ENCODE measurements at regions not wholly inside any gene's neighbourhood (a gene's known extent, or its start where the extent isn't known, plus 50 kb on each side); places are given as distances from the start of the nearest gene placed in this dataset.
"Not testable (repeated sequence)": the region's sequence is repeated elsewhere in the genome, so short reads cannot be mapped to it uniquely, and the experiment has no call there.

GRCh38 chr12:78371284-78371683, 493.3 kb upstream of the SYT1 start:
- Histone ChIP-seq H3K4me3 (ENCODE audit: low read length) (no peak overlapping the region), H3K27me3 (ENCODE audit: control insufficient read depth, insufficient read depth, low read length, poor library complexity, severe bottlenecking) (no peaks in the 10 kb centered on the region), H3K9me3 (ENCODE audit: control insufficient read depth, low read length) (no peaks in the 10 kb centered on the region), H3K27ac (ENCODE audit: low read depth, low read length) (no peak overlapping the region), H3K36me3 (ENCODE audit: control insufficient read depth, insufficient read depth, low read length) (no peaks in the 10 kb centered on the region), H3K4me1 (ENCODE audit: control insufficient read depth, insufficient read depth, low read length) (no peaks in the 10 kb centered on the region), H3K9ac (ENCODE audit: extremely low read depth, low read length, poor library complexity, severe bottlenecking) (no peak overlapping the region)
- peaks cover 13% of the 10 kb centered on the region for H3K4me1 Mint-ChIP-seq
- H3K27me3 Mint-ChIP-seq (ENCODE audit: insufficient read depth): no peaks in the 10 kb centered on the region
- WGBS, 2 experiments (ENCODE audit: insufficient coverage in 1 of 2, insufficient read length in 1 of 2): 89 to 92% methylated on average over 3 of the region's 3 CpGs
- H3K9me3 Mint-ChIP-seq: no peaks in the 10 kb centered on the region
- no peak for TF ChIP-seq CTCF (conservative IDR thresholded peaks at IDR 0.05)
- H3K27ac Mint-ChIP-seq: no peak overlapping the region
- H3K4me3 Mint-ChIP-seq: no peak overlapping the region
- no peak for DNase-seq
- H3K36me3 Mint-ChIP-seq (ENCODE audit: low read depth): no peaks in the 10 kb centered on the region

GRCh38 chr12:78375461-78375860, 489.1 kb upstream of the SYT1 start:
- no peak overlapping the region for H3K4me3 Mint-ChIP-seq
- H3K27ac Mint-ChIP-seq: no peak overlapping the region
- H3K4me1 ChIP-seq (ENCODE audit: control insufficient read depth, insufficient read depth, low read length): no peaks in the 10 kb centered on the region
- H3K27ac ChIP-seq (ENCODE audit: low read depth, low read length): no peak overlapping the region
- H3K4me3 ChIP-seq (ENCODE audit: low read length): no peak overlapping the region
- H3K9ac ChIP-seq (ENCODE audit: extremely low read depth, low read length, poor library complexity, severe bottlenecking): no peak overlapping the region
- WGBS, 2 experiments (ENCODE audit: insufficient coverage in 1 of 2, insufficient read length in 1 of 2): 100% methylated on average over 1 of the region's 1 CpG; no CpG with 5 or more reads in 1 of the 2 experiments
- H3K4me1 Mint-ChIP-seq: peaks cover 10% of the 10 kb centered on the region
- H3K36me3 ChIP-seq (ENCODE audit: control insufficient read depth, insufficient read depth, low read length): no peaks in the 10 kb centered on the region
- H3K9me3 Mint-ChIP-seq: peaks cover 28% of the 10 kb centered on the region
- no peaks in the 10 kb centered on the region for H3K27me3 Mint-ChIP-seq (ENCODE audit: insufficient read depth)
- TF ChIP-seq CTCF (conservative IDR thresholded peaks at IDR 0.05): no peak
- H3K27me3 ChIP-seq (ENCODE audit: control insufficient read depth, insufficient read depth, low read length, poor library complexity, severe bottlenecking): no peaks in the 10 kb centered on the region
- no peak for DNase-seq
- peaks cover 21% of the 10 kb centered on the region for H3K9me3 ChIP-seq (ENCODE audit: control insufficient read depth, low read length)
- peaks cover 7% of the 10 kb centered on the region for H3K36me3 Mint-ChIP-seq (ENCODE audit: low read depth)

GRCh38 chr12:78376257-78376656, 488.3 kb upstream of the SYT1 start:
- Histone ChIP-seq H3K4me3 (ENCODE audit: low read length) (no peak overlapping the region), H3K9me3 (ENCODE audit: control insufficient read depth, low read length) (peaks cover 21% of the 10 kb centered on the region), H3K36me3 (ENCODE audit: control insufficient read depth, insufficient read depth, low read length) (no peaks in the 10 kb centered on the region), H3K27ac (ENCODE audit: low read depth, low read length) (no peak overlapping the region), H3K9ac (ENCODE audit: extremely low read depth, low read length, poor library complexity, severe bottlenecking) (no peak overlapping the region), H3K27me3 (ENCODE audit: control insufficient read depth, insufficient read depth, low read length, poor library complexity, severe bottlenecking) (no peaks in the 10 kb centered on the region), H3K4me1 (ENCODE audit: control insufficient read depth, insufficient read depth, low read length) (no peaks in the 10 kb centered on the region)
- no peaks in the 10 kb centered on the region for H3K27me3 Mint-ChIP-seq (ENCODE audit: insufficient read depth)
- H3K4me1 Mint-ChIP-seq: peaks cover 10% of the 10 kb centered on the region
- H3K36me3 Mint-ChIP-seq (ENCODE audit: low read depth): peaks cover 7% of the 10 kb centered on the region
- peaks cover 28% of the 10 kb centered on the region for H3K9me3 Mint-ChIP-seq
- no peak overlapping the region for H3K4me3 Mint-ChIP-seq
- DNase-seq: no peak
- TF ChIP-seq CTCF (conservative IDR thresholded peaks at IDR 0.05): no peak
- H3K27ac Mint-ChIP-seq: no peak overlapping the region

- peaks cover 21% of the 10 kb centered on the region for H3K9me3 ChIP-seq (ENCODE audit: control insufficient read depth, low read length)
- H3K4me3 Mint-ChIP-seq; DNase-seq; H3K4me1 Mint-ChIP-seq; H3K9ac ChIP-seq (ENCODE audit: extremely low read depth, low read length, poor library complexity, severe bottlenecking); H3K27ac ChIP-seq (ENCODE audit: low read depth, low read length); H3K4me1 ChIP-seq (ENCODE audit: control insufficient read depth, insufficient read depth, low read length); H3K4me3 ChIP-seq (ENCODE audit: low read length); H3K36me3 Mint-ChIP-seq (ENCODE audit: low read depth); H3K36me3 ChIP-seq (ENCODE audit: control insufficient read depth, insufficient read depth, low read length); H3K27me3 ChIP-seq (ENCODE audit: control insufficient read depth, insufficient read depth, low read length, poor library complexity, severe bottlenecking); H3K27ac Mint-ChIP-seq; H3K27me3 Mint-ChIP-seq (ENCODE audit: insufficient read depth): not testable (repeated sequence)
- H3K9me3 Mint-ChIP-seq: peaks cover 33% of the 10 kb centered on the region
- WGBS, 2 experiments (ENCODE audit: insufficient coverage in 1 of 2, insufficient read length in 1 of 2): 74 to 89% methylated on average over 2 of the region's 2 CpGs
These were observed 485.5 kb upstream of the SYT1 start for GRCh38 chr12:78379065-78379464.
